ENCODE measurements at regions not wholly inside any gene's neighbourhood (a gene's known extent, or its start where the extent isn't known, plus 50 kb on each side); places are given as distances from the start of the nearest gene placed in this dataset.

- no peak for TF ChIP-seq ELK1 (IDR thresholded peaks at IDR 0.05; ENCODE audit: low read depth, low read length)
Measured at GRCh38 chr13:59566561-59566960, 597.2 kb downstream of the DIAPH3 start (continued).

GRCh38 chr13:59568306-59568705 lies 595.4 kb downstream of the DIAPH3 start:
- no peaks in the 10 kb centered on the region for H4K20me1 ChIP-seq (ENCODE audit: control insufficient read depth, insufficient read depth)
- H3K27ac ChIP-seq (ENCODE audit: control insufficient read depth, insufficient read depth), result no peak overlapping the region
- no peaks in the 10 kb centered on the region; the same call in 2 of the 3 replicates for H3K9me3 ChIP-seq (replicated peaks; ENCODE audit: control insufficient read depth, insufficient read depth, low read length)
- no peak for ATAC-seq
- H3K4me2 ChIP-seq (ENCODE audit: control insufficient read depth, insufficient read depth), result no peak overlapping the region
- FAIRE-seq, result no peak
- no peaks in the 10 kb centered on the region for H3K36me3 ChIP-seq (ENCODE audit: control insufficient read depth in 2 of 2, insufficient read depth in 2 of 2, low read length in 1 of 2)
- SMC1A ChIA-PET (ENCODE audit: uncharacterized antibody, unreplicated experiment), result no interaction called here
- no TSS peak for BruUV-seq (replicated peaks)
- RAD21 ChIA-PET (ENCODE audit: unreplicated experiment), result no interaction called here
- intact Hi-C loops (cut with micrococcal nuclease; ENCODE audit: unreplicated experiment), result no loop called here
- no peaks in the 10 kb centered on the region for H3K4me1 ChIP-seq (ENCODE audit: control insufficient read depth, insufficient read depth, low read length)
- DNase-seq (ENCODE audit: low read depth, low spot score), result no peak
- no peaks in the 10 kb centered on the region for H3K27me3 ChIP-seq (replicated peaks in 1 of 2; ENCODE audit: control insufficient read depth in 2 of 2, insufficient read depth in 2 of 2, low read length in 1 of 2)
- in situ Hi-C loops (cut with MboI), result no loop called here
- WGBS (ENCODE audit: insufficient coverage, insufficient replicate concordance, low lambda C conversion rate, missing lambda C conversion rate), result 2% methylated on average over 4 of the region's 4 CpGs
- POLR2A ChIA-PET, result no interaction called here
- H3K9ac ChIP-seq (ENCODE audit: control insufficient read depth, insufficient read depth, low read length), result no peak overlapping the region
- H3K79me2 ChIP-seq (ENCODE audit: control insufficient read depth, insufficient read depth, low read length), result no peaks in the 10 kb centered on the region
- CTCF ChIA-PET, result no interaction called here
- H2AFZ ChIP-seq (ENCODE audit: control insufficient read depth, low read depth, low read length), result no peak overlapping the region
- H3K4me3 ChIP-seq, result no peak overlapping the region
- TF ChIP-seq SMARCA5 (IDR thresholded peaks at IDR 0.05), result no peak
- TF ChIP-seq BCL3 (IDR thresholded peaks at IDR 0.05; ENCODE audit: borderline replicate concordance, insufficient read depth, low read depth, low read length, poor library complexity, severe bottlenecking), result no peak
- no peak for TF ChIP-seq NR2C2 (IDR thresholded peaks at IDR 0.05; ENCODE audit: borderline replicate concordance, control insufficient read depth, insufficient read length, low read depth)
- no peak for TF ChIP-seq WRNIP1 (IDR thresholded peaks at IDR 0.05; ENCODE audit: borderline replicate concordance, low read depth, low read length)
- TF ChIP-seq IKZF2 (IDR thresholded peaks at IDR 0.05), result no peak
- no peak for TF ChIP-seq JUND (IDR thresholded peaks at IDR 0.05; ENCODE audit: low read depth, low read length)
- TF ChIP-seq ZBTB11 (CRISPR knock-in tag; IDR thresholded peaks at IDR 0.05), result no peak
- TF ChIP-seq IRF4 (IDR thresholded peaks at IDR 0.05; ENCODE audit: low read depth, low read length), result no peak
- no peak for TF ChIP-seq BCLAF1 (IDR thresholded peaks at IDR 0.05)
- no peak for TF ChIP-seq NFIC (IDR thresholded peaks at IDR 0.05; ENCODE audit: low read depth, low read length)
- no peak for TF ChIP-seq RAD21 (IDR thresholded peaks at IDR 0.05; ENCODE audit: insufficient read depth, low read depth, low read length)
